Transverse colon (tissue), 4 donors: ENCODE measurements at regions not wholly inside any gene's neighbourhood (a gene's known extent, or its start where the extent isn't known, plus 50 kb on each side); places are given as distances from the start of the nearest gene placed in this dataset.

Source experiments
- CTCF ChIP-seq, 5 experiments: fragments of 200-600 bp in 3 of 5; fragments of 450-650 bp in 2 of 5; sonication (generic) in 3 of 5; IDR thresholded peaks; 1 replicate in 2 of 5; 2 replicates in 3 of 5; pipeline ENCODE4 v1.5.1; 2016 to 2017; ENCODE audit warnings: antibody characterized with exemption in 5 of 5, inconsistent platforms in 3 of 5, mild to moderate bottlenecking in 2 of 5, moderate library complexity in 1 of 5
- EP300 ChIP-seq: sonication (generic); formaldehyde crosslinking; IDR thresholded peaks from one replicate; pipeline ENCODE4 v1.6.1; 2017; ENCODE audit warnings: antibody characterized with exemption, low read depth
- POLR2A ChIP-seq: fragments of 450-650 bp; IDR thresholded peaks from one replicate; pipeline ENCODE4 v1.6.1; 2016; ENCODE audit warnings: antibody characterized with exemption, mild to moderate bottlenecking, moderate library complexity
- POLR2AphosphoS5 ChIP-seq, 3 donors: sonication (generic); formaldehyde crosslinking; IDR thresholded peaks; one replicate each; pipeline ENCODE4 v1.6.1; 2016; ENCODE audit warnings: antibody characterized with exemption in 3 of 3

- TF ChIP-seq CTCF (IDR thresholded peaks at IDR 0.05): no peak
- no peak for TF ChIP-seq EP300
- TF ChIP-seq POLR2A: no peak
- TF ChIP-seq POLR2AphosphoS5 (IDR thresholded peaks at IDR 0.05): no peak
Observed at GRCh38 chr12:97758586-97758985, 296.0 kb downstream of the RMST start.
